T-helper 2 cell treated with Interferon-gamma antibody and Interleukin-4, amounts not matched to agents 5 μg/mL and 100 μg/mL, for 36 hours (primary cell): ENCODE measurements at regions not wholly inside any gene's neighbourhood (a gene's known extent, or its start where the extent isn't known, plus 50 kb on each side); places are given as distances from the start of the nearest gene placed in this dataset.

Experiments
- DNase-seq: peaks from one replicate; pipeline ENCODE4 v3.0.0; 2021; ENCODE audit warnings: low spot score
- H3K27ac Mint-ChIP-seq: one replicate; pipeline ENCODE4 v1.8.0; 2021; ENCODE audit warnings: mild to moderate bottlenecking, mixed read lengths
- H3K27me3 Mint-ChIP-seq: one replicate; pipeline ENCODE4 v1.8.0; 2021; ENCODE audit warnings: low read depth, mixed read lengths
- H3K36me3 Mint-ChIP-seq: one replicate; pipeline ENCODE4 v1.8.0; 2021; ENCODE audit warnings: low read depth, mixed read lengths
- H3K4me1 Mint-ChIP-seq: one replicate; pipeline ENCODE4 v1.8.0; 2021; ENCODE audit warnings: low read depth, mixed read lengths
- H3K4me3 Mint-ChIP-seq: one replicate; pipeline ENCODE4 v1.8.0; 2022; ENCODE audit warnings: mild to moderate bottlenecking, moderate library complexity, mixed read lengths
- H3K9me3 Mint-ChIP-seq: one replicate; pipeline ENCODE4 v1.8.0; 2021; ENCODE audit warnings: mixed read lengths

DNA sequence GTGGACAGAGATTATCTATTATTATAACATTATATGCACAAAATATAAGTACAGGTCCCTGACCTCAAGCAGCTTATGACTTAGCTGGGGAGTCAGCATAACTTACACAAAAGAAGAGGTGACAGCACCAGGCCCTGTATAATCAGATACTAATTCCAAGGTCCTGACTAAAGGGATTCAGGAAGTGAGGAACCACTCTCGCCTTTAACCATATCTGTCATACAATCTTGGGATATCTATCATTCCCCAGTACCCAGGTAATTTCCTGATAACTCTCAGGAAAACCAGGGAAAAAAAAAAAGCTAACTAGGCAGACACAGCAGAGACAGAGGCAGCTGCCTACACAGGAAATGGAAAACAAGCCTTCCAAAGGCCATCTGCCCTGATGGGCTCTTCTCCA is 78.5 kb upstream of the CAMK1G start:
- no peak overlapping the region for H3K4me3 Mint-ChIP-seq
- no peaks in the 10 kb centered on the region for H3K36me3 Mint-ChIP-seq
- no peaks in the 10 kb centered on the region for H3K4me1 Mint-ChIP-seq
- no peak for DNase-seq
- no peaks in the 10 kb centered on the region for H3K27me3 Mint-ChIP-seq
- peaks cover 14% of the 10 kb centered on the region for H3K9me3 Mint-ChIP-seq
- no peak overlapping the region for H3K27ac Mint-ChIP-seq

GRCh38 chr1:209506101-209506500 is 77.4 kb upstream of the CAMK1G start:
- H3K36me3 Mint-ChIP-seq: no peaks in the 10 kb centered on the region
- H3K4me3 Mint-ChIP-seq: no peak overlapping the region
- H3K27ac Mint-ChIP-seq: no peak overlapping the region
- no peaks in the 10 kb centered on the region for H3K27me3 Mint-ChIP-seq
- no peak for DNase-seq
- peaks cover 3% of the 10 kb centered on the region for H3K9me3 Mint-ChIP-seq
- no peaks in the 10 kb centered on the region for H3K4me1 Mint-ChIP-seq

DNA sequence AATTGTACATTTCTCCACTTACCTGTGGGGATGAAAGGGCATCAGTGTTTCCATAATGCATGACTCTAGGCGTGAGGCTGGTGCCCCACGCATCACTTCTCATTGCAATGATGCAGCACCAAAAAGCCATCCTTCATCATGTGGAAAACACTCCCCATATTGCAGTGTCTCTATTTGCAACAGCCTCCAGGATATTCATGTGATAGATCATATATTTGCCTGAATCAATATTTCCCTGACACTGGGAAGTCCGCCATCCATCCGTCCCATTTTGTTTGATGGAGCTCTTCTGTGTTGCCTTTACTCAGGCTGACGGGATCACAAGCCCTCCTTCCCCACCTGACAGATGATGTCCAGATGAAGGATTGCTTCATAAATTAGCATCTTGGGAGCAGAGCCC is 74.5 kb upstream of the CAMK1G start:
- no peak for DNase-seq
- peaks cover 2% of the 10 kb centered on the region for H3K27me3 Mint-ChIP-seq

DNA sequence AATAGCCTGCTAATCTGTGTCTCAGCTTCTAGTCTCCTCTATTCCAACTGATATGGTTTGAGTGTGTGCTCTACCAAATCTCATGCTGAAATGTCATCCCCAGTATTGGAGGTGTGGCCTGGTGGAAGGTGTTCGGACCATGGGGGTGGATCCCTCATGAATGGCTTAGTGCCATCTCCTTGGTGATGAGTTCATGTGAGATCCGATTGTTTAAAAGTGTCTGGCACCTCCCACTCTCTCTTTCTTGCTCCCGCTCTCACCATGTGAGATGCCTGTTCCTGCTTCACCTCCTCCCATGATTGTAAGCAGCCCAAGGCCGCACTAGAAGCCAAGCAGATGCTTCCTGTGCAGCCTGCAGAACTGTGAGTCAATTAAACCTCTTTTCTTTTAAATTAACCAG is 73.5 kb upstream of the CAMK1G start:
- H3K4me3 Mint-ChIP-seq: no peak overlapping the region
- no peaks in the 10 kb centered on the region for H3K4me1 Mint-ChIP-seq
- H3K27ac Mint-ChIP-seq: no peak overlapping the region
- no peak for DNase-seq
- H3K27me3 Mint-ChIP-seq: peaks cover 2% of the 10 kb centered on the region
- no peaks in the 10 kb centered on the region for H3K36me3 Mint-ChIP-seq
- no peaks in the 10 kb centered on the region for H3K9me3 Mint-ChIP-seq

More for the DNA sequence above, 74.5 kb upstream of the CAMK1G start:
- no peak overlapping the region for H3K27ac Mint-ChIP-seq
- H3K36me3 Mint-ChIP-seq: no peaks in the 10 kb centered on the region
- no peaks in the 10 kb centered on the region for H3K4me1 Mint-ChIP-seq
- H3K9me3 Mint-ChIP-seq: no peaks in the 10 kb centered on the region
- no peak overlapping the region for H3K4me3 Mint-ChIP-seq

- no peak for DNase-seq
- Mint-ChIP-seq H3K27me3 (peaks cover 2% of the 10 kb centered on the region), H3K36me3 (no peaks in the 10 kb centered on the region), H3K27ac (no peak overlapping the region), H3K9me3 (no peaks in the 10 kb centered on the region), H3K4me1 (no peaks in the 10 kb centered on the region), H3K4me3 (no peak overlapping the region)
Observed at GRCh38 chr1:209511169-209511568, 72.3 kb upstream of the CAMK1G start.

GRCh38 chr1:209512821-209513220 is 70.7 kb upstream of the CAMK1G start:
- Mint-ChIP-seq H3K4me1 (no peaks in the 10 kb centered on the region), H3K27me3 (peaks cover 2% of the 10 kb centered on the region), H3K9me3 (no peaks in the 10 kb centered on the region), H3K27ac (no peak overlapping the region), H3K36me3 (no peaks in the 10 kb centered on the region), H3K4me3 (no peak overlapping the region)
- DNase-seq: no peak

DNA sequence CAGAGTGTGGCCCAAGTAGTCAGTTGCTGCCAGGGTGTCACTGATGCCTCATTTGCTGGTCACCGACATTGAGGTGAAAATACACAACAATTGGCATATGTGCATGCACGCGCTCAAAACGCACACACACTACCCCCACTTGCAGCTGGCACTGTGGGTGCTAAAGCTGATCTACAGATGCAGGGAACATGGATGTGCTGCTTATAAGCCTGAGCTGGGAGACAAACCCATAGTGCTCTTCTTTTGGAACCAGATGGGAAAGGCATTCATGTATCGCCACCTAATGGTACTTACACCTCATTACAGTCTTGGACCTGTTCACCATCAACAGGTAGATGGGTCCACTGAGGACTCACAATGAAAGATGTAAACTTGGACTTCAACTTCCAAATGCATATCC is 70.3 kb upstream of the CAMK1G start:
- peaks cover 2% of the 10 kb centered on the region for H3K27me3 Mint-ChIP-seq
- no peak overlapping the region for H3K27ac Mint-ChIP-seq
- no peak for DNase-seq
- no peaks in the 10 kb centered on the region for H3K9me3 Mint-ChIP-seq
- no peak overlapping the region for H3K4me3 Mint-ChIP-seq
- no peaks in the 10 kb centered on the region for H3K4me1 Mint-ChIP-seq
- no peaks in the 10 kb centered on the region for H3K36me3 Mint-ChIP-seq

GRCh38 chr1:209516771-209517680 is 66.5 kb upstream of the CAMK1G start:
- H3K36me3 Mint-ChIP-seq: no peaks in the 10 kb centered on the region
- H3K4me1 Mint-ChIP-seq: no peaks in the 10 kb centered on the region
- no peak overlapping the region for H3K27ac Mint-ChIP-seq
- H3K9me3 Mint-ChIP-seq: no peaks in the 10 kb centered on the region
- H3K27me3 Mint-ChIP-seq: peaks cover 4% of the 10 kb centered on the region
- no peak overlapping the region for H3K4me3 Mint-ChIP-seq
- DNase-seq: no peak

DNA sequence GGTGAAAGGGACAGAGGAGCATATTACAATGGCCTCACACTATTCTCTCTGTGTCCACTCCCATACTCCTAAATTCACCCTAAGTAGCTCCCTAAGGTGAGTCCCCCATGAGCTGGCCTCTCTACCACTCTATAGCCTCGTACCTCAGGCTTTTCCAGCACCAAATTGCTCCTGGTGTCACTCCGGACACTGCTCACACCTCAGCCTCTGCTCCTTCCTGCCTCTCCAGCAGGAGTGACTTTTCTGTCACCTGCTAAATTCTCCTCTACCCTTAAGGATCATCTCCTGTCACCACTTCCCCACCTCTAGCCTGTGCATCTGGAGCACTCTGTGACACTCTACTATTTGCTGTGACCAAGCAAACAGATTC is 65.8 kb upstream of the CAMK1G start:
- no peak for DNase-seq

DNA sequence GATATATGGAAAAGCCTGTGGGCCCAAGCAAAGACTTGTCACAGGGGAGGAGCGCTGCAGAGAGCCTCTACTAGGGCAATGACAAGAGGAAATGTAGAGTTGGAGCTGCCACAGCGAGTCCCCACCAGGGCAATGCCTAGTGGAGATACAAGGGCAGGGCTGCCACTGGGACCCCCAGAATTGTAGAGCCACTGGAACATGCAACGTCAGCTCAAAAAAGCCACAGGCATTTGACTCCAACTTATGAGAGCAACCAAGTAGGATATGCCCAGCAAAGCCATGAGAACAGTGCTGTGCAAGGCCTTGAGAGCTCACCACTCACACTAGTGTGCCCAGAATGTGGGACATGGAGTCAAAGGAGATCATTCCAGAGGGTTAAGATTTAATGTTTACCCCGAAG is 63.7 kb upstream of the CAMK1G start:
- Mint-ChIP-seq H3K36me3 (no peaks in the 10 kb centered on the region), H3K27me3 (peaks cover 10% of the 10 kb centered on the region), H3K4me3 (no peak overlapping the region), H3K4me1 (no peaks in the 10 kb centered on the region), H3K27ac (no peak overlapping the region), H3K9me3 (no peaks in the 10 kb centered on the region)
- DNase-seq: no peak

More for the DNA sequence above, 65.8 kb upstream of the CAMK1G start:
- Mint-ChIP-seq H3K36me3 (no peaks in the 10 kb centered on the region), H3K4me1 (no peaks in the 10 kb centered on the region), H3K9me3 (no peaks in the 10 kb centered on the region), H3K27me3 (peaks cover 6% of the 10 kb centered on the region), H3K27ac (no peak overlapping the region), H3K4me3 (no peak overlapping the region)

DNA sequence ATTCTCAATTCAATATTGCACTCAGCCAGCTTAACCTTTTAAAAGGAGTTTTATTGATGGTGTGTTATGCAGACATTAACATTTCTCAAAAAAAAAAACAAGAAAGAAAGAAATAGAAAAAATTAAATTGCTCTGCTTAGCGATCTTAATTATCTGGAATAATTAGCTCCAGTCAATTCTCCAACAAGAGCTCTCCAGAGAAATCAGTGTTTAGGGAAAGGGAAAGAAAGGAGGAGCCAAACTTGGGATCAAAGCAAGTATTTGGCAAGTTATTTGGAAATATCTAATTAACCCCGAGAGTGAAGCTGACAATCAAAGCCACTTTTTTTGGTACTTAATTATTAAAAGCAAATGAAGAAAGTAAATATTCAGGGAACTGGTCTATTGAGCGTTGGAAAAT is 60.7 kb upstream of the CAMK1G start:
- Mint-ChIP-seq H3K27me3 (peaks cover 20% of the 10 kb centered on the region), H3K4me1 (no peaks in the 10 kb centered on the region), H3K4me3 (no peak overlapping the region), H3K36me3 (no peaks in the 10 kb centered on the region), H3K27ac (no peak overlapping the region), H3K9me3 (no peaks in the 10 kb centered on the region)
- no peak for DNase-seq

DNA sequence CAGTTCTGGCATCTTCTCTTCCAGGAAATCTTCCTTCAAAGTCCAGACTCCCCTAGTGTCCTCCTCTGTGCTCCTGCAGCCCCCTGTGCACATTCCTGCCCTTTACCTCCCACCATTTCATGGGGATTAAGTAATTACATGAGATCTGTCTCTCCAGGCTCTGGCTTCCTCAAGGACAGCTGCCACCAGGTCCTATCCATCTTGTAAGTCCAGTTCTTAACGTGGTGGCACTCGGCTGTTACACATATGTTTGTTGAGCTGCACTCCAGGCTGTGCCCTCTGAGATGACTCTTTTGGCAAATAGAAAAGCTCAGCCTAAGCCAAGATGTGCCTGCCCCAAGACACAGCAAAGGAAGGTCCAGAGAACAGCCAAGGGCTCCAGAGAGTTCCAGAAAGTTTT is 57.4 kb upstream of the CAMK1G start:
- H3K27ac Mint-ChIP-seq: no peak overlapping the region
- no peak for DNase-seq
- peaks cover 30% of the 10 kb centered on the region for H3K27me3 Mint-ChIP-seq
- H3K4me1 Mint-ChIP-seq: no peaks in the 10 kb centered on the region
- H3K36me3 Mint-ChIP-seq: no peaks in the 10 kb centered on the region
- H3K9me3 Mint-ChIP-seq: no peaks in the 10 kb centered on the region
- H3K4me3 Mint-ChIP-seq: no peak overlapping the region

DNA sequence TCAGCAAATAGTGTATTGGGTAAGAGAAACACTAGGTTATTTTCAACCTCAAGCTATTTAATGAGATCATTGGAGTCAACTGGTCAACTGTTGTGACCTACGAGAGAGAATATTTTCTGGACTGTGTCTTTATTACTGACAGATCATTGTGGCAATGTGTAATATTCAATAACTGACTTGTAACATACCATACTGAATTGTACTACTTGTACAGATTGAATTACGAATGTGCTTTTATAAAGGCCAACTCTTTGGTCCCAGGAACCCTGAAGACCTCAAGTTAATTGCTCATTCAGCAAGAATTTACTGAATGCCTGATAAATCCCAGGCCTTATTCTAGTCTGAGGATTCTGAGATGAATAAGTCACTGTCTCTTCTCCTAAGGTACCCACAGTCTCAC is 56.1 kb upstream of the CAMK1G start:
- DNase-seq: no peak
- no peak overlapping the region for H3K4me3 Mint-ChIP-seq
- no peaks in the 10 kb centered on the region for H3K36me3 Mint-ChIP-seq
- no peaks in the 10 kb centered on the region for H3K4me1 Mint-ChIP-seq
- H3K27me3 Mint-ChIP-seq: peaks cover 31% of the 10 kb centered on the region
- H3K27ac Mint-ChIP-seq: no peak overlapping the region
- H3K9me3 Mint-ChIP-seq: no peaks in the 10 kb centered on the region

- Mint-ChIP-seq H3K36me3 (no peaks in the 10 kb centered on the region), H3K4me1 (no peaks in the 10 kb centered on the region), H3K9me3 (no peaks in the 10 kb centered on the region), H3K27ac (no peak overlapping the region), H3K4me3 (no peak overlapping the region), H3K27me3 (peaks cover 30% of the 10 kb centered on the region)
- DNase-seq: no peak
Observed at GRCh38 chr1:209527993-209528717, 55.4 kb upstream of the CAMK1G start.
